HepG2 (cell line): ENCODE measurements at regions not wholly inside any gene's neighbourhood (a gene's known extent, or its start where the extent isn't known, plus 50 kb on each side); places are given as distances from the start of the nearest gene placed in this dataset.

Source experiments
- ATAC-seq: fragments of 200-7000 bp; cut with Tn5 transposase; 3 replicates; pipeline ENCODE4 v1.9.1; 2020; ENCODE audit warnings: mild to moderate bottlenecking, moderate library complexity
- BruUV-seq: library from RNA; stranded (reverse); fragments of 400-500 nt; replicated peaks from 2 replicates; lab custom pipeline; 2021; lab: Mats Ljungman, UMichigan
- CTCF ChIA-PET: fragments of 300-600 bp; formaldehyde crosslinking; extraction: SDS; loops from one replicate; lab custom pipeline; 2021; ENCODE audit warnings: low total read pairs, inconsistent platforms, low intra/inter-chr PET ratio; lab: Yijun Ruan, JAX
- POLR2A ChIA-PET: fragments of 350-600 bp; sonication (Branson Sonifier 250); formaldehyde crosslinking; loops from one replicate; lab custom pipeline; 2020; ENCODE audit warnings: antibody characterized with exemption, inconsistent platforms; lab: Yijun Ruan, JAX
- DNase-seq: peaks from one replicate; pipeline ENCODE4 v3.0.0-alpha.2; 2015; ENCODE audit warnings: low spot score
- FAIRE-seq: peaks from 3 replicates; lab custom pipeline; 2011; peaks lifted over from hg19 to GRCh38; lab: Jason Lieb, UNC
- H2AFZ ChIP-seq: one replicate; pipeline ENCODE4 v1.6.1; 2011; ENCODE audit warnings: low read length, inconsistent platforms
- H3K27ac ChIP-seq: fragments of 300-600 bp; 3 replicates; pipeline ENCODE4 v1.8.0; 2011; ENCODE audit warnings: mixed run types, mild to moderate bottlenecking, mixed read lengths, low read length, inconsistent platforms; ENCODE audit not compliant: insufficient read depth; ENCODE audit errors: extremely low read length
- H3K27me3 ChIP-seq, 2 experiments: fragments of 200-600 bp in 1 of 2; 2 replicates in 1 of 2; 3 replicates in 1 of 2; pipeline versions ENCODE4 v1.6.0 to v1.8.0; 2011; ENCODE audit warnings: low read length in 2 of 2, mild to moderate bottlenecking in 2 of 2, moderate library complexity in 2 of 2, inconsistent platforms in 1 of 2; ENCODE audit not compliant: insufficient read depth in 2 of 2, control insufficient read depth in 1 of 2
- H3K36me3 ChIP-seq, 2 experiments: fragments of 200-600 bp in 1 of 2; replicated peaks in 1 of 2; 2 replicates in 1 of 2; 3 replicates in 1 of 2; pipeline versions ENCODE4 v1.5.1 to v1.8.0; 2011; ENCODE audit warnings: low read length in 2 of 2, inconsistent platforms in 1 of 2; ENCODE audit not compliant: insufficient read depth in 2 of 2, control insufficient read depth in 1 of 2
- H3K4me1 ChIP-seq: 2 replicates; pipeline ENCODE4 v1.5.1; 2012; ENCODE audit warnings: low read length, inconsistent platforms; ENCODE audit not compliant: insufficient read depth
- H3K4me2 ChIP-seq: 2 replicates; pipeline ENCODE4 v1.6.0; 2011; ENCODE audit warnings: low read depth, low read length, inconsistent platforms
- H3K4me3 ChIP-seq, 3 experiments: fragments of 200-600 bp in 1 of 3; sonication (generic), shearing (Covaris generic) in 1 of 3; replicated peaks in 1 of 3; 2 replicates each; pipeline ENCODE4 v1.5.1; 2011 to 2016; ENCODE audit warnings: low read length in 3 of 3, inconsistent platforms in 2 of 3, low read depth in 2 of 3, mild to moderate bottlenecking in 2 of 3, control low read depth in 1 of 3, mixed read lengths in 1 of 3; ENCODE audit not compliant: insufficient read depth in 1 of 3
- H3K79me2 ChIP-seq: one replicate; pipeline ENCODE4 v1.6.1; 2011; ENCODE audit warnings: low read length, inconsistent platforms; ENCODE audit not compliant: insufficient read depth
- H3K9ac ChIP-seq: 2 replicates; pipeline ENCODE4 v1.6.0; 2011; ENCODE audit warnings: mild to moderate bottlenecking, low read depth, low read length, inconsistent platforms; ENCODE audit not compliant: insufficient read depth
- H3K9me3 ChIP-seq: 2 replicates; pipeline ENCODE4 v1.5.1; 2012; ENCODE audit warnings: mild to moderate bottlenecking, low read length
- H4K20me1 ChIP-seq: 2 replicates; pipeline ENCODE4 v1.6.0; 2011; ENCODE audit warnings: inconsistent platforms, mild to moderate bottlenecking, low read length, moderate library complexity; ENCODE audit not compliant: insufficient read depth
- GFI1 ChIP-seq: sonication (generic); formaldehyde crosslinking; IDR thresholded peaks from 2 replicates; pipeline ENCODE4 v1.5.0; 2020; ENCODE audit warnings: missing genetic modification reagents, mild to moderate bottlenecking, borderline replicate concordance
- JARID2 ChIP-seq: sonication (generic); formaldehyde crosslinking; IDR thresholded peaks from 2 replicates; pipeline ENCODE4 v1.8.1; 2023; ENCODE audit warnings: missing genetic modification reagents, inconsistent platforms; ENCODE audit not compliant: insufficient replicate concordance
- KDM5B ChIP-seq: sonication (generic); formaldehyde crosslinking; IDR thresholded peaks from 2 replicates; pipeline ENCODE4 v1.4.0; 2020; ENCODE audit warnings: missing genetic modification reagents, mild to moderate bottlenecking, borderline replicate concordance
- PLRG1 ChIP-seq: fragments of 450-650 bp; conservative IDR thresholded peaks from 2 replicates; pipeline ENCODE4 v1.6.1; 2016
- RNF2 ChIP-seq: fragments of 450-650 bp; conservative IDR thresholded peaks from 2 replicates; pipeline ENCODE4 v1.6.1; 2016; ENCODE audit warnings: low read depth
- SMARCE1 ChIP-seq: fragments of 450-650 bp; IDR thresholded peaks from 2 replicates; pipeline ENCODE4 v1.6.1; 2017; ENCODE audit warnings: borderline replicate concordance
- SMYD3 ChIP-seq: sonication (generic); formaldehyde crosslinking; IDR thresholded peaks from 2 replicates; pipeline ENCODE4 v1.8.1; 2023; ENCODE audit warnings: mild to moderate bottlenecking, missing genetic modification reagents
- ZKSCAN1 ChIP-seq: fragments of 150-350 bp; IDR thresholded peaks from 2 replicates; pipeline ENCODE4 v1.6.1; 2014; ENCODE audit warnings: low read length
- ZMAT3 ChIP-seq: sonication (generic); formaldehyde crosslinking; conservative IDR thresholded peaks from 2 replicates; pipeline ENCODE4 v1.7.0; 2021; ENCODE audit warnings: missing genetic modification reagents
- ZNF276 ChIP-seq: sonication (generic); formaldehyde crosslinking; IDR thresholded peaks from 2 replicates; pipeline ENCODE4 v1.4.0; 2020; ENCODE audit warnings: mild to moderate bottlenecking, low read depth, missing genetic modification reagents
- ZNF280D ChIP-seq: sonication (generic); formaldehyde crosslinking; IDR thresholded peaks from 2 replicates; pipeline ENCODE4 v1.5.1; 2020; ENCODE audit warnings: mild to moderate bottlenecking, missing genetic modification reagents
- ZNF713 ChIP-seq: sonication (generic); formaldehyde crosslinking; IDR thresholded peaks from 2 replicates; pipeline ENCODE4 v1.4.0; 2020; ENCODE audit warnings: mild to moderate bottlenecking, missing genetic modification reagents
- ZNF878 ChIP-seq: sonication (generic); formaldehyde crosslinking; IDR thresholded peaks from 2 replicates; pipeline ENCODE4 v1.8.1; 2023; ENCODE audit warnings: mild to moderate bottlenecking, missing genetic modification reagents, moderate library complexity
- WGBS: methylation state at CpG from one replicate; pipeline ENCODE4 v1.1.6; 2017; ENCODE audit warnings: low lambda C conversion rate; 5-methylcytosine and 5-hydroxymethylcytosine counted together
- in situ Hi-C: cut with HindIII; loops from 2 replicates; pipeline ENCODE4 v1.10.0; 2017; ENCODE audit warnings: low pct_unique_long_range_greater_than_20kb; ENCODE audit not compliant: extremely low pct_ligation_motif_present
- intact Hi-C: fragments of 100-400 bp; cut with micrococcal nuclease; formaldehyde crosslinking; loops from one replicate; pipeline ENCODE4 v1.10.0; 2022; ENCODE audit not compliant: unreplicated experiment

GRCh38 chr6:20013066-20013861 is 176.1 kb downstream of the ID4 start:
- intact Hi-C loops = no loop called here
- in situ Hi-C loops = no loop called here
- ChIA-PET POLR2A (no interaction called here), CTCF (no interaction called here)
- no peak for DNase-seq
- Histone ChIP-seq H3K27me3 (no peaks in the 10 kb centered on the region), H3K4me2 (no peak overlapping the region), H3K36me3 (no peaks in the 10 kb centered on the region)
- WGBS = 9% methylated on average over 13 of the region's 13 CpGs
- TF ChIP-seq KDM5B = no peak
- TF ChIP-seq ZMAT3 (CRISPR knock-in tag) = no peak
- no peak for TF ChIP-seq SMARCE1
- no peak for TF ChIP-seq RNF2
- no peak for TF ChIP-seq GFI1 (CRISPR knock-in tag)
- no peak for TF ChIP-seq SMYD3 (CRISPR knock-in tag)
- no peak for TF ChIP-seq ZNF280D (CRISPR knock-in tag)
- no peak for TF ChIP-seq JARID2 (CRISPR knock-in tag)
- TF ChIP-seq ZNF878 (CRISPR knock-in tag) = no peak
- TF ChIP-seq ZKSCAN1 = no peak
- TF ChIP-seq ZNF713 (CRISPR knock-in tag) = no peak
- no peak for TF ChIP-seq PLRG1
- TF ChIP-seq ZNF276 (CRISPR knock-in tag) = no peak
- TF ChIP-seq, all 625 proteins: peak for 0
- BruUV-seq = no TSS peak
- FAIRE-seq = no peak
- Histone ChIP-seq H3K9me3 (no peaks in the 10 kb centered on the region), H3K27ac (no peak overlapping the region), H3K4me1 (no peaks in the 10 kb centered on the region), H3K4me3 (no peak overlapping the region), H2AFZ (no peak overlapping the region), H3K79me2 (no peaks in the 10 kb centered on the region), H4K20me1 (no peaks in the 10 kb centered on the region), H3K9ac (no peak overlapping the region)
- ATAC-seq = no peak
